ENCODE measurements at regions not wholly inside any gene's neighbourhood (a gene's known extent, or its start where the extent isn't known, plus 50 kb on each side); places are given as distances from the start of the nearest gene placed in this dataset.
A peak's percentile ranks its signal among the peaks of the same experiment; 100 is the strongest.

GRCh38 chr14:36245223-36245622 lies 68.7 kb upstream of the PTCSC3 start:
- DNase-seq, result no peak

- no peak for DNase-seq
Observed at GRCh38 chr14:36243183-36243582, 66.7 kb upstream of the PTCSC3 start.

- DNase-seq, result peak; percentile 15
Observed at GRCh38 chr14:36241183-36241582, 64.7 kb upstream of the PTCSC3 start.

- no peak for DNase-seq
Observed at GRCh38 chr14:36238666-36239363, 62.3 kb upstream of the PTCSC3 start.

GRCh38 chr14:36233217-36233616 lies 56.7 kb upstream of the PTCSC3 start:
- DNase-seq, result no peak

GRCh38 chr14:36229262-36229661 lies 52.7 kb upstream of the PTCSC3 start:
- DNase-seq, result no peak

- DNase-seq, result no peak
Observed at GRCh38 chr14:36227802-36228201, 51.3 kb upstream of the PTCSC3 start.

GRCh38 chr14:36227344-36227743 lies 50.8 kb upstream of the PTCSC3 start:
- no peak for DNase-seq
